Activated CD8-positive, alpha-beta memory T cell treated with anti-CD3 and anti-CD28 coated beads for 1 hour (primary cell): ENCODE measurements at regions not wholly inside any gene's neighbourhood (a gene's known extent, or its start where the extent isn't known, plus 50 kb on each side); places are given as distances from the start of the nearest gene placed in this dataset.

Source experiments
- DNase-seq, 2 donors: peaks; one replicate each; pipeline ENCODE4 v3.0.0-alpha.2; 2020; ENCODE audit warnings: low read depth in 1 of 2; ENCODE audit errors: extremely low read depth in 1 of 2

DNA sequence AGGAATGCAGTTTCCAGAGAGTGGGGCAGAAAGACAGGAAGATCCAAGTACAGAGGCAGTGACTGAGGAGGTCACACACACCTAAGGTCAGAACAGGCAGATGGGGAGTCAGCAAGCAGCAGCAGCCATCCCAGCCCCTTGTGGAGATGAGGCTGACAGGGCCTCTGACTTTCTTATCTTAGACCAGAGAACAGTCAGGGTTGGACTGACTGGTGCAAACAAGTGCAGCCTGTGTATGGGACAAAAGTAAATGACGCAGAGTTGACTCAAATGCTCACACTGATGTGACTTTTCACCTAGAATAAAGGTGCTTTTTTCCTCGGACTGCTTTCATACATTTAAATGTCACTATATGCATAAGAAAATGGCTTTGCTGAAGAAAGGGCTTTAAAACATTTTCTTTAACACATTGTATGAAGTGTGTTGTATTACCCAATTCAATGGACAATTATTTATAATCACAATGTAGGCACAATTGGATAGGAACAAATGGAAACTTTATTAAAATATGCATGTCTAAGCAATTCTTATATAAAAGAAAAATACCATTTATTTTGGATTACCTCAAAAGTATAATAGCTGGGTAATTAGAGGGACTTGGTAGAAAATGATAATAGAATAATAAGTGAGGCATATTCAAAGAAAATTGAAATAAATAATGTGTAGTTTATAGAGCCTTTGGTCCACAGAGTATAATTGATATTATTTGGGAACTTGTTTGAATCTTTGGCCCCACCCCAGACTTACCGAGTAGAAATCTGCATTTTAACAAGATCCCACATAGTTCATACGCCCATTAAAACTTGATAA lies 1321.5 kb upstream of the CELF4 start:
- no peak for DNase-seq

DNA sequence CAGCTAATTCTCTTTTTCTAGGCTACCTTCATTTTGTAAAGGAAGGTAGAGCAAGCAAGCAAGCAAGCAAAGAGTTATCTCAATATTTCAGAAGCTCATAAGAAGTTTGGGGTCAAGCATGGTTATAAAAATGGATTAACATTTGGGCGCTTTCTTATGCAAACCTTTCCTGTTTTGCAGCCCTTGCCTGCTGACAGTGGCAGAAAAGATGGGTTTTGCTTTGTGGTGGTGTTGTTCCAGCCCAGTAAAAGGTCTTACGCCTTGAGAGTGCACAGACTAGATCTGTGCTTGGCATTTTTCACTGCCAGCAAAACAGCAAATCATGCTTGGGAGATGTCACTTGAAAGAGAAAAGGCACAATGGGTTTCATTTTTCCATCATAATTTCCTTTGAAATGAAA lies 1320.6 kb upstream of the CELF4 start:
- DNase-seq: no peak

DNA sequence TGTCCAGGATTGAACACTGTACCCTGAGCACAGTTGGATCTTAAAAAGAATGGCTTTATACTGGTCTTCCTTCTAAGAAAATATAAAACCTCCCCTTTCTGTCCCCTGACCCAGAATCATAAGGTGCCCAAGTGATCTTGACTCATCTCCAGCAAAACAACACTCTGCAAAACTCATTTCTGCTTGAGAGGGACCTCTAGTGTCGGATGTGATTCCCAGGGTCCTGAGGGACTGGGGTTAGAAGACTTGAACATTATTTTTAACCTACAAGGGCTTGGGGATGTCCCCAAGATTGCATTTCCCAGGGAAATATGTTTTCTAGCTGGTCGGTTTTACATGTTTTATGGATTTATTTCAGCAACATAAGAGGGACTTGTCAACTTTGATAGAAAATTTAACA lies 1318.5 kb upstream of the CELF4 start:
- DNase-seq: no peak

DNA sequence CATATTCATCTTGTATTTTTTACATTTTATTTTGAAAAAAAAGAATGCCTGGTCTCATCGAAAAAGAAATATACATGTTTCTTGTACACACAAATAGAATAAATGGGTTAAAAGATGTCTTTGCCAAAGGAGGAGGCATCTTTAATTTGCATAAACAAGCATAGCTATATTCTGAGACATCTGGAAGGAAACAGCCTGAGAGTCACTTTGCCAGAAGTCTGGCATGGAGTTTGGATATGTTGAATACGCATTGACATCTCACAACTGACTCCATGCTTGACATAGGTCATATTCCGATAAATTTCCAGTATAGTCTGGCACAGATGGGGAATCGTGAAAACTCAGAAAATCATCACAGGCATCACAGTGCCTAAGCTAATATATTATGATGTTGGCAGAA lies 1317.5 kb upstream of the CELF4 start:
- no peak for DNase-seq

DNA sequence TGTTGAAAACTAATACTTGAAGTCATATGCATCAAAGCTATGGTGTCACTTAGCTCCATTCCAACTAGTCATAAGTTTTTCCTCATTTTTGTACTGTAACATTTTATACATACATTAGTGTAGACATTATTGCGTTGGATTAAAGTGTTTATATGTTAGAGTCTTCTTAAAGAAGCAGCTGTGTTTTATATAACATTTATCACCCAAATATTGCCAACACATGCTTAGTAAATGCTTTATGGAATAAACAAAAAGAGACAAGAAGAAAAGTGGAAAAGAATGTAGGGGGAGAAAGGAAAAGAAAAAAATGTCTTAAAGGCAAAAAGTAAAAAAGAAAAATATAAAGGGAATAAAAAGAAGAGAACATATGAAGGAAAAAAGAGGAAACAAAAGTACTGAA lies 1314.3 kb upstream of the CELF4 start:
- no peak for DNase-seq

DNA sequence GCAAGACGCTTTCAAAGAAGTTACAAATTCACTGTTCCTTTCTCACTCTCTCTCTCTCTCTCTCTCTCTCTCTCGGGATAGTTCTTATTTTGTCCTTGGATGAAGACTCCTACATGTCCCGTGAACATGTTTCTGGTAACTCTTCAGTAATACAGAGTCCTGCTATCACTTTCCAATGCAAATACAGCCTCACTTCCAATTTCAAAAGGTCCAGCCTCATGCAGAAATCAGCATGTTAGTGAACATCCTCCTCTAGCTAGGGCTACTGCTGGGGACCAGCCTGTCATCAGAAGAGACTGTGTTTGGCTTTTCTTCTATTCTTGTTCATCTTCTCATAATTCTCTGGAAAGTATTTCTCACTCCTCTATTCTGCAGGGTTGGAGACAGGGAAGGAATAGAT lies 1306.7 kb upstream of the CELF4 start:
- DNase-seq: no peak

DNA sequence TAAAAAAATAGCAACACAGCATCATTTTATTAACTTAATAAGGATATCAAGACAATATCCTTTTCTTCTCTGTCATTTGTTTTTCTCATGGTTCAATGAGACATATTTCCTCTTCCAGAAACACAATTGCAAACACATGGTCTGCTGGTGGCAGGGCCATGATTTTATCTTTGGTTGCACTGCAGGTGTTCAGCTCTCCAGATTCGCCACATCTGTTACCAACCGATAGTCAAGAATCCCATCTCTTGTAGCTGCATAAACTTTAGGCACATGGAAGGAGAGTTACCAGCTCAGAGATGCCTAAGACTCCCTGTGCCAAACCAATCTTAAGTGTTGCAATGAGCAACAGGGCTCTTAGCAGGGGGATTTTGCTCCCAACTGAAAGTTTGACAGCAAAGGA lies 1303.2 kb upstream of the CELF4 start:
- no peak for DNase-seq

DNA sequence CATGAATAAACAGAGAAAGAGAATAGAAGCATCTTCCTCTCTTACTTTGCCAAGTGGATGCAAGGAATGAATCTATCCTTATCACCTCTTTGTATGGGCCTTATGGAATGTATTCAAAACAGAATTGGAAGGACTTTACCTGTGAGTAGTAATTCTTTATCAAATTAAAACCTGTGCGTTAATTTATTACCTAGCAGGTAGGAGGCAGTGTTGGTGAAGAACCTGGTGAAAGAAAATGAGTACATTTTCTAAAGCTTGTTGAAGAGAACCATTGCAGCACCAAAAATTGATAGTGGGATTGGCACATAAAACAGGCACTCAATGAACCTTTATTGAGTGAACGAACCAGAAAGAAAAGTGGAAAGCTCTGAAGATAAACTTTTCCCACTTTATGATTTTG lies 1302.1 kb upstream of the CELF4 start:
- DNase-seq: no peak

DNA sequence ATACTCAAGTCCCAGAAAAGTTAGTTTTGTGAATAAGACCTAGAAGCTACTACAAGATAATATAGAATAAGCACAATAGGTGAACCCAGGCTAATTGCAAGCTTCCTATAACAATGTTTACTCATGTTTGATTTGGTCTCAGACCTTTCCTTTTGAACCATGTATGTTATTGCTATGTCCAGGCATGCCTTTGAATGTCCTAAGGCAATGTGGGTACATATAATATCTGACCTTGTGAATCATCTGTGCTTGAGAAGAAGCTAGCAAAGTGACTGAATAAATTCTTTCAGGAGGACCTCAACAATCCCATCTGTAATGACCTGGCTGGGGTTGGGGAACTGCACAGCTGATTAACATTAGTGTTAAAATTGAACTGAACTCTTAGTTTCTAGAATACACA lies 1285.9 kb upstream of the CELF4 start:
- DNase-seq: no peak

DNA sequence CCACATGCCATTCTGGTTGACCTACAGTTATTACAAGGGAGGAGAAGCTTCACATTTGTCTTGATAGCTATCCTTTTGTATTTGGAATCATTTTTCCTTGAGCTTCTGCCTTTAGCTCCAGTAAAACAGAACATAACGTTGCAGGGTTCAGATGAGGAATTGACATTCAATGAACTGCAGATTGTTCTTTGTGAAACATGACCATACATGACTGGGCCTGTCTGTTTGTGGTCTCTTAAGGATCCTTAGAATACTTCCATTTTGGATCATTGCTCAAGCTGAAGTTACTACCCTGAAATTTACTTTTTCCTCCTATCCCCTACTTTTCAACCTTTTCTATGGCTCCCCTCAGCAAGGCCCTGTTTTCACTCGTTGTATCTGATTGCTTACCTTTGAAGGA lies 1281.7 kb upstream of the CELF4 start:
- no peak for DNase-seq

DNA sequence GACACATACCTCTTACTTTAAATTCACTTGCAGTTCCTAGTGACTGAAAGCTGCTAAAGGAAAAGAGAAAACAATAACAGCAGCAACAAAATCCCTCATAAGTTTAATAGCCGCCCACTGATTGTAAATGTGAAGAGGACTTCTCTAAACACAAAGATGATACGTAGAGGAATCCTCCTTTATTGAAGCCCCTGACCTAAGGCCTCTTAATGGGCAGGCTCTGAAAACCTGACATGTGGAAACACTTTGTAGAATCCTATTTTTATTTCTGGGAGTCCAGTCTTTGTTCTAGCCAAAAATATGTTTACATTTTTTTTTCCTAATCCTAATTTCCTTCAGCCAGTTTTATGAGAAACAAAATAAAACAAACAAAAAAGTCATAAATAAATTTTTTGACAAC lies 1277.7 kb upstream of the CELF4 start:
- no peak for DNase-seq

DNA sequence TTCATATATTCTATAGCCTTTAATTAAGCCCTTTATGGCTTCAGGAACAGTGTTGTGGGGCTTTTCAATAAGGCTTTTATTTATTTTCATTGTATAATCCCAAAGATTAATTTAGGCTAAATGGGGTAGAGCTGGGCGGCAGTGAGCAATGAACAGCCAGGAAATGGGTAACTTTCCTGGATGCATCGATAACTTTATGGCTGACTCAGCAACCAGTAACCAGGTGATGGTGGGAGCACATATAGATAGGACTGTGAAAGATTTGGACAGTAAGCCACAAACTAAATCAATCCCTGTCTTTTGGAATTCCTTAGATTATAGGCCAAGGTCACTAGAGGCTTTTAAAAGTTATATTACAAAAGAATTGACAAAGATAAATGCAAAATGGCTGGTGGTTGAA lies 1260.6 kb upstream of the CELF4 start:
- DNase-seq: no peak

DNA sequence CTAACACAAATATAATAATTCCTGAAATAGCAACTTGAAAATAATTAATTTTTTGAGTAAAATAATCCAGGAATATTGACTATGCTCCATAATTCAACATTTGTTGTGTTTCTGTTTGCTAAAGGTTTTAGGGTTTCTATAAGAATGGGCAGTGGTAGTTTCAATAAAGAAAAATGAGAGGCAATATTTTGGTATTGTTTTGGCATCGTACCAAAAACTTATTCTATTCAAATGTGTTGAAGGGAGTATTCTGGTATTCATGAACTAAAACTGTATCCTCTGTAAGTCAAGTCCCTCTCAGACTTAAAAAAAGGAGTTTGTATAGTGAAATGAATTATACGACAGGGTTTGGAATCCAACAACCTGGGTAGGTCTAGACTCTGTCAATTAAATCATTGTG lies 1245.6 kb upstream of the CELF4 start:
- no peak for DNase-seq

DNA sequence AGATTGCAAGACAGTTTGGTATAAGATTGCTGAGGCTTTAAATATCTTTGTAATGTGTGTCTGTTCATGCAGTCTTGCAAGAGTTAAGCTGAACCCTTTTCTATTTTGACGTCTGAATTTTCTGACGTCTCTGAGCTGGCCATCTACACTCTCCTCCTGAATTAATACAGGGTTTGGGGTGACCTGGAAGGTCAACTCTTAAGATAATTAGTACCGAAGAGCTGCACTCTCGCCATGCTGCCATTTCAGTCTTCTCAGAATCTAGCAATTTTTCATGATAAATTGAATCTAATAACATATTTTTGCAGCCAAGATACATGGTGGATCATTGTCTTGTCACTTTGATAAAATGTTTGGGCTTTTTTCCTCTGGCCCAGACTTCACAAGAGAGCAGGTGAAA lies 1245.2 kb upstream of the CELF4 start:
- DNase-seq: no peak

DNA sequence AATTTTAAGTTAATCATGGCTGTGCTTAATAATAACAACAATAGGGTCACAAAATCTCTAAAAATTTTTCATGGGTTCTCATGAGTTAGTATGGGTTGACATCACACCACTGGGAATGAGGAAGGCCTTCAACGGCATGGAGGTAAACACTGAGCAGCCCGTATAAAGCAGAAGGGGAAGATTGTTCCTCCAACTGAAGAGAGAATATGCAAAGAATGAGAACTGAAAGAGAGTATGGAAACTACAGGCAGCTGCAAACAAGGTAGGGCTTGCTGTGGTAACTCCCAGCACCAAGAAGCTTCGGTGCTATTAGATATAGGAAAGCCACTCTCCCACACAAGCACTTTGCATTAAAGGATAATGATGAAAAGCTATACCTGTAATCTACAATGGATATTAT lies 1242.3 kb upstream of the CELF4 start:
- DNase-seq: no peak

DNA sequence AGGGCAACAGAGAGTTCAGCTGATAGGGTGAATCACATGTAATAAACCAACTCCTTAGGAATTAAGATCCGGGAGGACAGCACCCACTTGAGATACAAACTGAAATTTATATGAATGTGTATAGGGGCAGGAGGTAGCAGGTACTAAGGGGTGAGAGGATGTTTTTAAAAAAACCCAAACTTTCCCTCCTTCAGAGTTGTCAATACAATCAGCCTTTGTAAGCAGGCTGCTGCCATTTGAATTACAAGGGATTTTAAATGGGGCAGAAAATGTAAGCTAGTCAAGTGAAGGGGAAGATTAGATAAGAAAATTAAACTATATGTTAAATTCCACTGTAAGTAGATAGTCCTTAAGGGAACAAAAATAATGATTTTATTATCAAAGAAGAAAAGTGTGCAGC lies 1239.7 kb upstream of the CELF4 start:
- no peak for DNase-seq

DNA sequence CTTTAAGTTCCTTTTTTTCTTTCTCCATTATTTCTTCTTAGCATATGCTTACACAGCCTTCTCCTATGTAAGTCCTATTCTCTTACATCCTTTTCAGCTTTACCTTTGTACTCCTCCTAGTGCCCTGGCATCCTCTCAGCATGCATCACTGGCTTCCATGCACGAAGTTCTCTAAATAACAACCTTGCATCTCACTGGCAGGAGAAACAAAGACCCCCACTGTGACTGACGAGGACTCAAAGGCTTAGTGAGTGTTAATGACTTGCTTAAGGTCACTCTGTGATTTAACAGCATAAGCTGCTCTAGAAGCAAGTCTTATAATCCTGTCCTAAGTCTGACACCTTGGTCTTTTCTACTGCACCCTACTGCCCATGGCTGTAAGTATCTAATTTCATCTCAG lies 1236.0 kb upstream of the CELF4 start:
- no peak for DNase-seq

DNA sequence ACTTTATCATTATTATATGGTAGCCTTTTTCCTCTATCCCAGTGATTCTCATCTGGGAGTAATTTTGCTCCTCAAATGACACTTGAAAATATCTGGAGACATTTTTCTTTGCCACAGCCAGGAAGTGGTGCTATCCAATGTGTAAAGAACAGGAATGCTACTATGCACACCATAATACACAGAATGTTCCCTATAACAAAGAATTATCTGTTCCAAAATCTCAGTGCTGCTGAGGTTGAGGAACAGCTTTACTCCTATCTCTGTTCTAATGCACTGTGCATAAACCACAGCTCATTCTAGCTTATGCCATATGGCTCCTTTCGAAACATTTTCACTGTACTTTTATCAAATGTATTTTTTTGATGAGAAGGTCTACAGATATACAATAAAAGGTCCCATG lies 1231.2 kb upstream of the CELF4 start:
- no peak for DNase-seq

DNA sequence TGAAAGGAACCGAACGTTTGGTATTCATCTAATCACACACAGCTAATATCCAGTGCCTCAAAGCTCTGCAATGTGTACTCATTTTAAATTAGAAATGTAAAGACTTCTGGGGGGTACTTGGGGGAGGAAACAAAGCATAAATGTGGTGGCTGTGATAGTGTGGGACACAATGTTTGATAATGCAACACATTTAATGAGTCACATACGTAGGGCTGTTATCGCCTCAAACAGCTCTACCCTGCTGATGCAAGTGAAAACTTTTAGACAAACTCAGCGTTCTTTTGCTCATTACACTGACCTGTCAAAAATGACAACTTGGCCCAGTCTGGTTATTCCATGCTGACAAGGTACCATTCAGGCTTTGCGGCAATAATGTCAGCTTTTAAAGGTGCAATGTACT lies 1227.1 kb upstream of the CELF4 start:
- DNase-seq: no peak

DNA sequence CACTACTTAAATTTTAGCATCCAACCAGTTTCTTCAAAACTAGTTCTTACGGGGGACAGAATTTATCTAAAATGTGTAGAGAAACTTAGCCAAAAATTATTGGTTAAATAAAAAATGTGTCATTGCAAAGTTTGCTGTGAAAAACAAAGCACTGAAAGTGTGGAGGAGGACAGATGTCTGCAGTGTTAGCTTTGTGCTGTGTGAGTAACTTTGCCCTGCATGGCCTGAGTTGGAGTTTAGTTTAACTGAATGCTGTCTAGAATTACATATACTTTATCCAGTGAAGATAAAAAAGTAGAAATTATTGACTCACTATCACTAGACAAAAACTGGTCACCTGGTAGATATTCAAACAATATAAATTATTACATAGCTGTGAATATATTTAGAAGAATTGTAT lies 1225.2 kb upstream of the CELF4 start:
- no peak for DNase-seq

DNA sequence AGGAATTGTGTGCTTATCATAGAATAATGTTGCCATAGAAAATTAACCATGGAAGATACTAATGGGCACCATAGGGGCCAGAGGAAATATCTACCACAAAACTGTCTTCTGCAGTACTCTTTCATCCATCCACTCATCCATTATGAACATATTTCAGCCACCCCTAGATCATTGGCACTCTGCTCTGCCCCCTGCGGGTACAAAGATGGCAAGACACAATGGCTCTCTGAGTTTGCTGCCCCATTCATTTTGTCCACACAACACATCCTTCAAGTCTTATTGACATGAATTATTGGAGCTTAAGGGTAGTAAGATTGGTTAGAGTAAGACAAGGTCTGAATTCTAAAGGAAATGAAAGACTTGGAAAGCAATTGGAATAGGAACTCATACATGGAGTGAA lies 1224.7 kb upstream of the CELF4 start:
- no peak for DNase-seq

DNA sequence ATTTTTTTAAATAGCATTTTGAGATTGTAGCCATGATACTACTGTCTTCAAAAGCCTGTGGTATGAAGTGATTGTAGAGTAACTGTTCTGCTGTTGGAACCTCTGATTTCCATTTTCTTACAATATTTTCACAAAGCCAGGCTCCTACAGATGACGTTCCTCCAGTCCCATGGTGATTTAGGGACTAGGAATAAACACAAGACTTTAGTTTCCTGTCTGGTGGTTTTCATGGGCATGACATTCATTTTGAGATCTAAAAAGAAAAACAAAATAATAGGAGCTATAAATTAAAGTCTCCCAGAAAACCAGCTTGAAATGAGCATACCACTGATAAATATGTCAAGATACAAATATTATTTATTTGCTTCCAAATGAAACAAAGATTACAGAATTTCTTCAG lies 1223.5 kb upstream of the CELF4 start:
- no peak for DNase-seq

DNA sequence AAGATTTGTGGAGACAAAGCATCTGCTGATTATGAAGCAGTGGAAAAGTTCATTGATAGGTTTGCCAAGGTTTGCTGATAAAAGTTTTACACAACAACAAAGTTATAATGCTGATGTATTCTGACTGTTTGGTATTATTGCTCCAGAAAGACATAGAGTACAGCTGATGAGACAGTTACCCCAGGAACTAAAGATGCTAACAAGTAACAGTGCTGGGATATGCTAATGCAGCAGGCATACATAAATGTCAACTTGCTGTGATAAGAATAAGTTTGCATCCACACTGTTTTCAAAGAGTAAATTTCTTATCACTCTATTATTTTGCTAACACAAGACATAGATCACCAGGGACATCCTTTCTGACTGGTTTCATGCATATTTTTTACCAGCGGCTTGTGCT lies 1221.3 kb upstream of the CELF4 start:
- DNase-seq: no peak
